H1 (cell line): ENCODE measurements at regions not wholly inside any gene's neighbourhood (a gene's known extent, or its start where the extent isn't known, plus 50 kb on each side); places are given as distances from the start of the nearest gene placed in this dataset.

Experiments
- CTCF ChIA-PET: fragments of 300-600 bp; sonication (Branson Sonifier 250); formaldehyde crosslinking; loops from one replicate; lab custom pipeline; 2021; ENCODE audit not compliant: partially characterized antibody; lab: Charles Lee
- POLR2A ChIA-PET: fragments of 300-600 bp; sonication (Branson Sonifier 250); formaldehyde crosslinking; loops from one replicate; lab custom pipeline; 2021; ENCODE audit warnings: inconsistent platforms; ENCODE audit not compliant: partially characterized antibody; lab: Charles Lee
- DNase-seq, 2 experiments: peaks; one replicate each; pipeline versions ENCODE4 v3.0.0 to v3.0.0-alpha.2; 2010 to 2022; ENCODE audit warnings: low spot score in 2 of 2, low read depth in 1 of 2, mixed read lengths in 1 of 2
- FAIRE-seq: peaks from 2 replicates; lab custom pipeline; 2011; peaks lifted over from hg19 to GRCh38; lab: Jason Lieb, UNC
- H2AFZ ChIP-seq: 2 replicates; pipeline ENCODE4 v1.8.1; 2012; ENCODE audit warnings: low read length, inconsistent platforms
- H2AK5ac ChIP-seq: 2 replicates; pipeline ENCODE4 v1.6.1; 2013; ENCODE audit warnings: low read depth, low read length
- H2BK120ac ChIP-seq: replicated peaks from 2 replicates; pipeline ENCODE3; 2013; ENCODE audit warnings: low read depth, low read length, inconsistent platforms
- H2BK12ac ChIP-seq: 2 replicates; pipeline ENCODE4 v1.6.1; 2013; ENCODE audit warnings: low read depth, low read length
- H2BK15ac ChIP-seq: 2 replicates; pipeline ENCODE4 v1.6.1; 2013; ENCODE audit warnings: low read length
- H2BK20ac ChIP-seq: 2 replicates; pipeline ENCODE4 v1.6.1; 2013; ENCODE audit warnings: low read length
- H2BK5ac ChIP-seq: 2 replicates; pipeline ENCODE4 v1.6.1; 2013; ENCODE audit warnings: low read depth, low read length
- H3K14ac ChIP-seq: 2 replicates; pipeline ENCODE4 v1.6.1; 2013; ENCODE audit warnings: inconsistent platforms; ENCODE audit not compliant: insufficient read length
- H3K18ac ChIP-seq: 2 replicates; pipeline ENCODE4 v1.6.1; 2013; ENCODE audit warnings: low read length; ENCODE audit errors: extremely low read depth
- H3K23ac ChIP-seq: 2 replicates; pipeline ENCODE4 v1.6.1; 2013; ENCODE audit warnings: inconsistent platforms; ENCODE audit not compliant: insufficient read length
- H3K23me2 ChIP-seq: 2 replicates; pipeline ENCODE4 v1.6.1; 2013; ENCODE audit warnings: low read depth, low read length
- H3K27ac ChIP-seq: 2 replicates; pipeline ENCODE4 v1.6.1; 2011; ENCODE audit warnings: low read depth, low read length, inconsistent platforms
- H3K27me3 ChIP-seq, 4 experiments: replicated peaks in 1 of 4; 1 replicate in 1 of 4; 2 replicates in 3 of 4; pipeline versions ENCODE4 v1.6.1 to v1.8.1; 2011 to 2013; ENCODE audit warnings: low read length in 3 of 4, mild to moderate bottlenecking in 3 of 4, inconsistent platforms in 2 of 4, mixed read lengths in 2 of 4, moderate library complexity in 1 of 4; ENCODE audit not compliant: control insufficient read depth in 3 of 4, insufficient read depth in 3 of 4; ENCODE audit errors: extremely low read depth in 1 of 4
- H3K36me3 ChIP-seq, 4 experiments: 2 replicates each; pipeline versions ENCODE4 v1.6.1 to v1.8.1; 2011 to 2013; ENCODE audit warnings: mild to moderate bottlenecking in 4 of 4, low read length in 3 of 4, moderate library complexity in 2 of 4, control low read depth in 1 of 4, inconsistent platforms in 1 of 4; ENCODE audit not compliant: insufficient read depth in 4 of 4, control insufficient read depth in 2 of 4
- H3K4ac ChIP-seq: replicated peaks from 2 replicates; pipeline ENCODE3; 2013; ENCODE audit warnings: low read length, low read depth, mixed read lengths, inconsistent platforms; ENCODE audit not compliant: insufficient read length
- H3K4me1 ChIP-seq, 4 experiments: replicated peaks in 1 of 4; 1 replicate in 1 of 4; 2 replicates in 3 of 4; pipeline versions ENCODE4 v1.6.1 to v1.8.1; 2011 to 2013; ENCODE audit warnings: low read length in 3 of 4, inconsistent platforms in 2 of 4, mixed read lengths in 1 of 4; ENCODE audit not compliant: insufficient read depth in 4 of 4, control insufficient read depth in 3 of 4
- H3K4me2 ChIP-seq, 2 experiments: 2 replicates each; pipeline versions ENCODE4 v1.6.1 to v1.8.1; 2011 to 2013; ENCODE audit warnings: low read depth in 2 of 2, low read length in 2 of 2, control low read depth in 1 of 2, inconsistent platforms in 1 of 2, mild to moderate bottlenecking in 1 of 2; ENCODE audit not compliant: insufficient read depth in 1 of 2
- H3K4me3 ChIP-seq, 4 experiments: fragments of 200-600, 300-600 bp in 1 of 4; sonication (generic), shearing (Covaris generic), sonication (Bioruptor Twin) in 1 of 4; 2 replicates each; pipeline versions ENCODE4 v1.5.1 to v1.8.1; 2011 to 2016; ENCODE audit warnings: low read length in 4 of 4, low read depth in 3 of 4, control low read depth in 2 of 4, inconsistent platforms in 2 of 4, mild to moderate bottlenecking in 2 of 4, mixed read lengths in 1 of 4, moderate library complexity in 1 of 4; ENCODE audit not compliant: insufficient read depth in 2 of 4; ENCODE audit errors: extremely low read depth in 1 of 4
- H3K56ac ChIP-seq: replicated peaks from 2 replicates; pipeline ENCODE3; 2013; ENCODE audit warnings: low read depth, mild to moderate bottlenecking, mixed read lengths, low read length, inconsistent platforms; ENCODE audit not compliant: insufficient read length
- H3K79me1 ChIP-seq: 2 replicates; pipeline ENCODE4 v1.6.1; 2013; ENCODE audit warnings: low read depth, low read length, control low read depth
- H3K79me2 ChIP-seq, 2 experiments: 2 replicates each; pipeline versions ENCODE4 v1.6.1 to v1.8.1; 2012 to 2013; ENCODE audit warnings: low read length in 2 of 2, mild to moderate bottlenecking in 2 of 2, inconsistent platforms in 1 of 2; ENCODE audit not compliant: insufficient read depth in 2 of 2, control insufficient read depth in 1 of 2
- H3K9ac ChIP-seq, 4 experiments: replicated peaks in 1 of 4; 1 replicate in 1 of 4; 2 replicates in 3 of 4; pipeline versions ENCODE4 v1.6.1 to v1.8.1; 2011 to 2013; ENCODE audit warnings: low read depth in 3 of 4, low read length in 3 of 4, control low read depth in 2 of 4, mild to moderate bottlenecking in 2 of 4, moderate library complexity in 2 of 4, inconsistent platforms in 1 of 4; ENCODE audit errors: extremely low read depth in 1 of 4
- H3K9me3 ChIP-seq, 2 experiments: 2 replicates each; pipeline versions ENCODE4 v1.6.1 to v1.8.1; 2012 to 2013; ENCODE audit warnings: mild to moderate bottlenecking in 2 of 2, moderate library complexity in 2 of 2, control low read depth in 1 of 2, inconsistent platforms in 1 of 2, low read depth in 1 of 2, low read length in 1 of 2, mixed read lengths in 1 of 2; ENCODE audit not compliant: insufficient read depth in 2 of 2
- H4K20me1 ChIP-seq, 2 experiments: replicated peaks in 1 of 2; 2 replicates each; pipeline versions ENCODE3 to v1.8.1; 2011 to 2013; ENCODE audit warnings: inconsistent platforms in 2 of 2, low read length in 2 of 2, mild to moderate bottlenecking in 1 of 2; ENCODE audit not compliant: insufficient read depth in 2 of 2, control insufficient read depth in 1 of 2
- H4K5ac ChIP-seq: 2 replicates; pipeline ENCODE4 v1.6.1; 2013; ENCODE audit warnings: low read length, low read depth, mixed read lengths, inconsistent platforms; ENCODE audit not compliant: insufficient read length
- H4K8ac ChIP-seq: 2 replicates; pipeline ENCODE4 v1.8.0; 2013; ENCODE audit warnings: mild to moderate bottlenecking, moderate library complexity, low read length, inconsistent platforms; ENCODE audit not compliant: insufficient read depth; ENCODE audit errors: extremely low read depth
- H4K91ac ChIP-seq: replicated peaks from 2 replicates; pipeline ENCODE3; 2013; ENCODE audit warnings: low read length, mixed read lengths, inconsistent platforms; ENCODE audit not compliant: insufficient read length
- CBX5 ChIP-seq: fragments of 300-800, 300-1000 bp; sonication (generic); IDR thresholded peaks from 2 replicates; pipeline ENCODE4 v1.7.1; 2016; ENCODE audit warnings: antibody characterized with exemption, low read length, low read depth
- CBX8 ChIP-seq: fragments of 300-800, 300-1000 bp; sonication (generic); IDR thresholded peaks from 2 replicates; pipeline ENCODE4 v1.7.1; 2016; ENCODE audit warnings: low read depth, low read length, borderline replicate concordance
- CEBPB ChIP-seq: IDR thresholded peaks from 2 replicates; pipeline ENCODE4 v1.6.1; 2012; ENCODE audit warnings: low read depth, low read length
- CHD1 ChIP-seq: IDR thresholded peaks from 2 replicates; pipeline ENCODE4 v1.6.1; 2012; ENCODE audit warnings: low read depth, low read length, improper control_type of control experiment
- HDAC2 ChIP-seq, 2 experiments: fragments of 300-600 bp in 1 of 2; sonication (generic) in 1 of 2; IDR thresholded peaks; 2 replicates each; pipeline ENCODE4 v1.6.1; 2011 to 2012; ENCODE audit warnings: low read depth in 2 of 2, low read length in 2 of 2, mild to moderate bottlenecking in 2 of 2, moderate library complexity in 2 of 2, borderline replicate concordance in 1 of 2, inconsistent platforms in 1 of 2
- KDM1A ChIP-seq: fragments of 200-600, 300-600 bp; sonication (generic); IDR thresholded peaks from 2 replicates; pipeline ENCODE4 v1.7.1; 2016; ENCODE audit warnings: mild to moderate bottlenecking, low read length, borderline replicate concordance
- KDM4A ChIP-seq: IDR thresholded peaks from one replicate; pipeline ENCODE4 v1.7.1; 2012; ENCODE audit warnings: low read depth, mild to moderate bottlenecking, moderate library complexity, low read length, inconsistent platforms; ENCODE audit not compliant: severe bottlenecking
- KDM5A ChIP-seq: fragments of 200-600 bp; IDR thresholded peaks from 2 replicates; pipeline ENCODE4 v1.7.1; 2012; ENCODE audit warnings: mild to moderate bottlenecking, low read length, inconsistent platforms, mixed read lengths
- NANOG ChIP-seq: IDR thresholded peaks from 2 replicates; pipeline ENCODE4 v1.6.1; 2011; ENCODE audit warnings: low read length, low read depth, mild to moderate bottlenecking, inconsistent platforms; ENCODE audit not compliant: insufficient read depth, poor library complexity, severe bottlenecking
- NRF1 ChIP-seq: IDR thresholded peaks from 2 replicates; pipeline ENCODE4 v1.6.1; 2011; ENCODE audit warnings: mild to moderate bottlenecking, low read depth, low read length, improper control_type of control experiment
- SAP30 ChIP-seq: fragments of 300-600 bp; sonication (generic); IDR thresholded peaks from 2 replicates; pipeline ENCODE4 v1.7.1; 2012; ENCODE audit warnings: low read length, moderate library complexity, mild to moderate bottlenecking, inconsistent platforms; ENCODE audit not compliant: insufficient read depth, insufficient replicate concordance
- TCF12 ChIP-seq: IDR thresholded peaks from 2 replicates; pipeline ENCODE4 v1.6.1; 2011; ENCODE audit warnings: low read depth, mild to moderate bottlenecking, low read length
- WGBS, 2 experiments: shearing (Covaris generic) in 1 of 2; methylation state at CpG; one replicate each; pipeline versions ENCODE4 v1.1.6 to v1.1.7; 2013 to 2015; ENCODE audit warnings: low lambda C conversion rate in 2 of 2, mixed read lengths in 2 of 2, inconsistent platforms in 1 of 2, low coverage in 1 of 2, missing lambda C conversion rate in 1 of 2; ENCODE audit not compliant: insufficient replicate concordance in 2 of 2, insufficient coverage in 1 of 2, insufficient read length in 1 of 2; ENCODE audit errors: extremely low coverage in 1 of 2, missing lambda C conversion rate in 1 of 2; 5-methylcytosine and 5-hydroxymethylcytosine counted together
- TF ChIP-seq, protein P1 (sequence below): IDR thresholded peaks from 2 replicates; pipeline ENCODE4 v1.6.1; 2012; ENCODE audit warnings: inconsistent platforms

GRCh38 chr2:8448824-8449556 lies 232.9 kb upstream of the ID2 start:
- 91% methylated on average over 10 of the region's 10 CpGs; no CpG with 5 or more reads in 1 of the 2 experiments for WGBS, 2 experiments
- Histone ChIP-seq H3K9ac (no peak overlapping the region), H3K56ac (no peak overlapping the region), H2BK15ac (no peak overlapping the region), H4K5ac (no peak overlapping the region), H2BK12ac (no peak overlapping the region), H3K27ac (no peak overlapping the region), H2AK5ac (no peak overlapping the region), H4K20me1 (no peaks in the 10 kb centered on the region), H3K4me1 (no peaks in the 10 kb centered on the region; a peak in 1 of 7 replicates), H3K14ac (no peak overlapping the region), H3K79me2 (no peaks in the 10 kb centered on the region), H3K18ac (no peak overlapping the region), H3K4me2 (no peak overlapping the region), H3K36me3 (no peaks in the 10 kb centered on the region; a peak in 1 of 8 replicates), H3K4ac (no peak overlapping the region), H2BK120ac (no peak overlapping the region), H3K23me2 (no peaks in the 10 kb centered on the region), H2AFZ (no peak overlapping the region), H3K79me1 (no peaks in the 10 kb centered on the region), H3K23ac (no peak overlapping the region), H3K4me3 (no peak overlapping the region), H2BK20ac (no peak overlapping the region), H3K27me3 (no peaks in the 10 kb centered on the region), H2BK5ac (no peak overlapping the region), H3K9me3 (peaks cover 4 to 8% of the 10 kb centered on the region in 2 experiments; a peak in 2 of 4 replicates), H4K8ac (no peak overlapping the region), H4K91ac (no peak overlapping the region)
- CTCF ChIA-PET = no interaction called here
- POLR2A ChIA-PET = no interaction called here
- FAIRE-seq = no peak
- DNase-seq = no peak
- TF ChIP-seq NANOG (no peak), KDM1A (no peak), SAP30 (no peak), KDM5A (no peak), CEBPB (no peak), HDAC2 (IDR thresholded peaks at IDR 0.05; ENCODE audit: borderline replicate concordance in 1 of 2, low read depth in 2 of 2, low read length in 2 of 2) (no peak), CHD1 (no peak), KDM4A (no peak), TCF12 (no peak), CBX8 (no peak), CBX5 (no peak), NRF1 (no peak)
- TF ChIP-seq, protein P1, sequence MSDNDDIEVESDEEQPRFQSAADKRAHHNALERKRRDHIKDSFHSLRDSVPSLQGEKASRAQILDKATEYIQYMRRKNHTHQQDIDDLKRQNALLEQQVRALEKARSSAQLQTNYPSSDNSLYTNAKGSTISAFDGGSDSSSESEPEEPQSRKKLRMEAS = no peak
